ENCODE measurements at regions not wholly inside any gene's neighbourhood (a gene's known extent, or its start where the extent isn't known, plus 50 kb on each side); places are given as distances from the start of the nearest gene placed in this dataset.

GRCh38 chr20:63074631-63075030 lies 67.9 kb upstream of the BHLHE23 start:
- Histone ChIP-seq H3K36me3 (replicated peaks) (no peaks in the 10 kb centered on the region), H3K9me3 (no peaks in the 10 kb centered on the region), H3K4me3 (no peak overlapping the region), H3K4me1 (no peaks in the 10 kb centered on the region), H3K27me3 (ENCODE audit: low read depth) (peaks cover 25% of the 10 kb centered on the region)
- no peak for DNase-seq (ENCODE audit: low spot score in 2 of 2)
- in situ Hi-C loops (cut with MboI; ENCODE audit: low sequenced_read_pairs) = no loop called here

GRCh38 chr20:63074182-63074581 lies 67.4 kb upstream of the BHLHE23 start:
- H3K36me3 ChIP-seq (replicated peaks) = no peaks in the 10 kb centered on the region
- DNase-seq (ENCODE audit: low spot score in 2 of 2) = no peak
- no peaks in the 10 kb centered on the region for H3K9me3 ChIP-seq
- peaks cover 27% of the 10 kb centered on the region for H3K27me3 ChIP-seq (ENCODE audit: low read depth)
- in situ Hi-C loops (cut with MboI; ENCODE audit: low sequenced_read_pairs) = no loop called here
- H3K4me3 ChIP-seq = no peak overlapping the region
- no peaks in the 10 kb centered on the region for H3K4me1 ChIP-seq

GRCh38 chr20:63073738-63074065 lies 66.9 kb upstream of the BHLHE23 start:
- no peaks in the 10 kb centered on the region for H3K36me3 ChIP-seq (replicated peaks)
- no peaks in the 10 kb centered on the region for H3K4me1 ChIP-seq
- in situ Hi-C loops (cut with MboI; ENCODE audit: low sequenced_read_pairs) = no loop called here
- DNase-seq (ENCODE audit: low spot score in 2 of 2) = no peak
- no peak overlapping the region for H3K4me3 ChIP-seq
- H3K9me3 ChIP-seq = no peaks in the 10 kb centered on the region
- peaks cover 32% of the 10 kb centered on the region for H3K27me3 ChIP-seq (ENCODE audit: low read depth)

GRCh38 chr20:63072991-63073737 lies 66.4 kb upstream of the BHLHE23 start:
- Histone ChIP-seq H3K36me3 (replicated peaks) (no peaks in the 10 kb centered on the region), H3K27me3 (ENCODE audit: low read depth) (peaks cover 32% of the 10 kb centered on the region), H3K9me3 (no peaks in the 10 kb centered on the region), H3K4me1 (no peaks in the 10 kb centered on the region), H3K4me3 (no peak overlapping the region)
- no peak for DNase-seq (ENCODE audit: low spot score in 2 of 2)
- in situ Hi-C loops (cut with MboI; ENCODE audit: low sequenced_read_pairs) = no loop called here

GRCh38 chr20:63072231-63072791 lies 65.5 kb upstream of the BHLHE23 start:
- Histone ChIP-seq H3K4me1 (no peaks in the 10 kb centered on the region), H3K4me3 (no peak overlapping the region), H3K27me3 (ENCODE audit: low read depth) (peaks cover 32% of the 10 kb centered on the region), H3K36me3 (replicated peaks) (no peaks in the 10 kb centered on the region), H3K9me3 (no peaks in the 10 kb centered on the region)
- DNase-seq (ENCODE audit: low spot score in 2 of 2) = no peak
- in situ Hi-C loops (cut with MboI; ENCODE audit: low sequenced_read_pairs) = no loop called here

- no peaks in the 10 kb centered on the region for H3K36me3 ChIP-seq (replicated peaks)
- H3K9me3 ChIP-seq = no peaks in the 10 kb centered on the region
- peaks cover 32% of the 10 kb centered on the region for H3K27me3 ChIP-seq (ENCODE audit: low read depth)
- in situ Hi-C loops (cut with MboI; ENCODE audit: low sequenced_read_pairs) = no loop called here
- no peaks in the 10 kb centered on the region for H3K4me1 ChIP-seq
- peak in 1 of 2 experiments; percentile 58 for DNase-seq (ENCODE audit: low spot score in 2 of 2)
- no peak overlapping the region for H3K4me3 ChIP-seq
Measured at GRCh38 chr20:63071541-63072181, 64.9 kb upstream of the BHLHE23 start.

GRCh38 chr20:63070771-63071540 lies 64.2 kb upstream of the BHLHE23 start:
- no peaks in the 10 kb centered on the region for H3K9me3 ChIP-seq
- no peak for DNase-seq (ENCODE audit: low spot score in 2 of 2)
- H3K4me1 ChIP-seq = no peaks in the 10 kb centered on the region
- in situ Hi-C loops (cut with MboI; ENCODE audit: low sequenced_read_pairs) = no loop called here
- no peak overlapping the region for H3K4me3 ChIP-seq
- peaks cover 32% of the 10 kb centered on the region for H3K27me3 ChIP-seq (ENCODE audit: low read depth)
- H3K36me3 ChIP-seq (replicated peaks) = no peaks in the 10 kb centered on the region

GRCh38 chr20:63070301-63070625 lies 63.5 kb upstream of the BHLHE23 start:
- Histone ChIP-seq H3K9me3 (no peaks in the 10 kb centered on the region), H3K36me3 (replicated peaks) (no peaks in the 10 kb centered on the region), H3K4me3 (no peak overlapping the region), H3K27me3 (ENCODE audit: low read depth) (peaks cover 32% of the 10 kb centered on the region), H3K4me1 (no peaks in the 10 kb centered on the region)
- in situ Hi-C loops (cut with MboI; ENCODE audit: low sequenced_read_pairs) = no loop called here
- DNase-seq (ENCODE audit: low spot score in 2 of 2) = no peak

- no peak for DNase-seq (ENCODE audit: low spot score in 2 of 2)
- no peaks in the 10 kb centered on the region for H3K36me3 ChIP-seq (replicated peaks)
- H3K27me3 ChIP-seq (ENCODE audit: low read depth) = peaks cover 28% of the 10 kb centered on the region
- H3K4me3 ChIP-seq = no peak overlapping the region
- in situ Hi-C loops (cut with MboI; ENCODE audit: low sequenced_read_pairs) = no loop called here
- no peaks in the 10 kb centered on the region for H3K9me3 ChIP-seq
- H3K4me1 ChIP-seq = no peaks in the 10 kb centered on the region
Measured at GRCh38 chr20:63068711-63069367, 62.1 kb upstream of the BHLHE23 start.

GRCh38 chr20:63067721-63068560 lies 61.2 kb upstream of the BHLHE23 start:
- no peak overlapping the region for H3K4me3 ChIP-seq
- no peak for DNase-seq (ENCODE audit: low spot score in 2 of 2)
- H3K36me3 ChIP-seq (replicated peaks) = no peaks in the 10 kb centered on the region
- H3K4me1 ChIP-seq = no peaks in the 10 kb centered on the region
- H3K27me3 ChIP-seq (ENCODE audit: low read depth) = peaks cover 26% of the 10 kb centered on the region
- H3K9me3 ChIP-seq = no peaks in the 10 kb centered on the region
- in situ Hi-C loops (cut with MboI; ENCODE audit: low sequenced_read_pairs) = no loop called here

- peaks cover 19% of the 10 kb centered on the region for H3K27me3 ChIP-seq (ENCODE audit: low read depth)
- no peaks in the 10 kb centered on the region for H3K9me3 ChIP-seq
- in situ Hi-C loops (cut with MboI; ENCODE audit: low sequenced_read_pairs) = no loop called here
- DNase-seq (ENCODE audit: low spot score in 2 of 2) = no peak
- no peak overlapping the region for H3K4me3 ChIP-seq
- no peaks in the 10 kb centered on the region for H3K36me3 ChIP-seq (replicated peaks)
- no peaks in the 10 kb centered on the region for H3K4me1 ChIP-seq
Measured at GRCh38 chr20:63067266-63067635, 60.5 kb upstream of the BHLHE23 start.

- no peaks in the 10 kb centered on the region for H3K4me1 ChIP-seq
- peaks cover 19% of the 10 kb centered on the region for H3K27me3 ChIP-seq (ENCODE audit: low read depth)
- no peak for DNase-seq (ENCODE audit: low spot score in 2 of 2)
- in situ Hi-C loops (cut with MboI; ENCODE audit: low sequenced_read_pairs) = no loop called here
- H3K9me3 ChIP-seq = no peaks in the 10 kb centered on the region
- no peak overlapping the region for H3K4me3 ChIP-seq
- no peaks in the 10 kb centered on the region for H3K36me3 ChIP-seq (replicated peaks)
Measured at GRCh38 chr20:63066506-63067265, 59.9 kb upstream of the BHLHE23 start.

Measured in HAP-1 (cell line).